Loucy (cell line): ENCODE measurements at regions not wholly inside any gene's neighbourhood (a gene's known extent, or its start where the extent isn't known, plus 50 kb on each side); places are given as distances from the start of the nearest gene placed in this dataset.
A peak's percentile ranks its signal among the peaks of the same experiment; 100 is the strongest.

ENCODE experiments used
- H2AFZ ChIP-seq: fragments of 200-600 bp; sonication (generic); 2 replicates; pipeline ENCODE4 v1.6.0; 2016; ENCODE audit warnings: antibody characterized with exemption, mild to moderate bottlenecking, low read length, moderate library complexity
- H3F3A ChIP-seq: fragments of 200-600 bp; 2 replicates; pipeline ENCODE4 v1.6.0; 2016; ENCODE audit warnings: antibody characterized with exemption, low read depth, mild to moderate bottlenecking
- H3K27me3 ChIP-seq: fragments of 200-600 bp; sonication (generic); 2 replicates; pipeline ENCODE4 v1.6.1; 2014; ENCODE audit warnings: low read length, mild to moderate bottlenecking; ENCODE audit not compliant: insufficient read depth, poor library complexity, severe bottlenecking
- H3K36me3 ChIP-seq: fragments of 200-600 bp; sonication (generic); 2 replicates; pipeline ENCODE4 v1.6.1; 2016; ENCODE audit warnings: low read length; ENCODE audit not compliant: insufficient read depth
- H3K4me1 ChIP-seq: fragments of 200-600 bp; sonication (generic); 2 replicates; pipeline ENCODE4 v1.5.1; 2014; ENCODE audit warnings: low read length, mild to moderate bottlenecking; ENCODE audit not compliant: insufficient read depth, poor library complexity, severe bottlenecking
- H3K4me2 ChIP-seq: fragments of 200-600 bp; sonication (generic); 2 replicates; pipeline ENCODE4 v1.6.0; 2014; ENCODE audit warnings: antibody characterized with exemption, low read length, low read depth, mild to moderate bottlenecking; ENCODE audit not compliant: poor library complexity, severe bottlenecking
- H3K4me3 ChIP-seq: fragments of 200-600 bp; sonication (generic); 2 replicates; pipeline ENCODE4 v1.5.1; 2014; ENCODE audit warnings: low read length, mild to moderate bottlenecking, mixed read lengths; ENCODE audit not compliant: poor library complexity, severe bottlenecking
- H3K79me2 ChIP-seq: fragments of 200-600 bp; sonication (generic); 2 replicates; pipeline ENCODE4 v1.6.1; 2014; ENCODE audit warnings: low read length; ENCODE audit not compliant: insufficient read depth
- H3K9ac ChIP-seq: fragments of 200-600 bp; sonication (generic); 2 replicates; pipeline ENCODE4 v1.6.0; 2014; ENCODE audit warnings: mild to moderate bottlenecking, low read depth, low read length, moderate library complexity; ENCODE audit not compliant: poor library complexity, severe bottlenecking
- H3K9me2 ChIP-seq: fragments of 200-600 bp; sonication (generic); replicated peaks from 2 replicates; pipeline ENCODE4 v1.6.1; 2016; ENCODE audit warnings: low read depth, low read length, mixed read lengths
- H3K9me3 ChIP-seq: fragments of 200-600 bp; sonication (generic); 2 replicates; pipeline ENCODE4 v1.6.1; 2014; ENCODE audit warnings: mild to moderate bottlenecking, antibody characterized with exemption, low read length, low read depth; ENCODE audit not compliant: insufficient read depth
- H4K20me1 ChIP-seq: fragments of 200-600 bp; sonication (generic); 2 replicates; pipeline ENCODE4 v1.6.0; 2014; ENCODE audit warnings: antibody characterized with exemption, low read length, mild to moderate bottlenecking; ENCODE audit not compliant: insufficient read depth, poor library complexity, severe bottlenecking
- EZH2phosphoT487 ChIP-seq: fragments of 200-600 bp; IDR thresholded peaks from 2 replicates; pipeline ENCODE4 v1.6.1; 2018; ENCODE audit warnings: antibody characterized with exemption, mild to moderate bottlenecking, moderate library complexity, borderline replicate concordance
- TF ChIP-seq, protein P1 (sequence below): fragments of 200-600 bp; sonication (generic); conservative IDR thresholded peaks from 2 replicates; pipeline ENCODE4 v1.5.1; 2014; ENCODE audit warnings: mild to moderate bottlenecking, antibody characterized with exemption, low read length

DNA sequence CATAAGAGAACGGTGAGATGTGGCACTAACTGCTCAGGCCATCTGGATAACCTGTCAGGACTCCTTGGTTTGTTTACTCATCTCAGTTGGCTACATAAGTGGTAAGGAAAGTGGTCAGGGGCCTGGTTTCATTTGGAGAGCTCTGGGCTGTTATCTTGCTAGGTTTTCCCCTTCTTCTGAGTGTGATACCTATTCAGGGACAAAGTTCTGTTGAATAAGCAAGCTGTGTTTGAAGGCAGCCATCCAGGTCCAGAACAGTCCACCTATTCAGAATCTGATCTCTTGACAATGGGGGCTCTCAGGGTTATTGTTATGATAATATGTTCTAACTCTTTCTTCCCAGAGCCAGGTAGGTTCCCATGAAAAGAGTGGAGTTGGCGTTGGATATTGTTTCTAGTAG lies 194.9 kb downstream of the PAH start:
- H4K20me1 ChIP-seq: no peaks in the 10 kb centered on the region
- no peaks in the 10 kb centered on the region for H3K79me2 ChIP-seq
- H3K9me3 ChIP-seq: no peaks in the 10 kb centered on the region
- no peak overlapping the region for H3K9ac ChIP-seq
- no peak overlapping the region for H2AFZ ChIP-seq
- H3K4me2 ChIP-seq: no peak overlapping the region
- H3K27me3 ChIP-seq: no peaks in the 10 kb centered on the region
- H3K4me3 ChIP-seq: no peak overlapping the region
- no peaks in the 10 kb centered on the region for H3K4me1 ChIP-seq
- no peaks in the 10 kb centered on the region for H3F3A ChIP-seq
- H3K9me2 ChIP-seq: no peaks in the 10 kb centered on the region
- TF ChIP-seq, protein P1, sequence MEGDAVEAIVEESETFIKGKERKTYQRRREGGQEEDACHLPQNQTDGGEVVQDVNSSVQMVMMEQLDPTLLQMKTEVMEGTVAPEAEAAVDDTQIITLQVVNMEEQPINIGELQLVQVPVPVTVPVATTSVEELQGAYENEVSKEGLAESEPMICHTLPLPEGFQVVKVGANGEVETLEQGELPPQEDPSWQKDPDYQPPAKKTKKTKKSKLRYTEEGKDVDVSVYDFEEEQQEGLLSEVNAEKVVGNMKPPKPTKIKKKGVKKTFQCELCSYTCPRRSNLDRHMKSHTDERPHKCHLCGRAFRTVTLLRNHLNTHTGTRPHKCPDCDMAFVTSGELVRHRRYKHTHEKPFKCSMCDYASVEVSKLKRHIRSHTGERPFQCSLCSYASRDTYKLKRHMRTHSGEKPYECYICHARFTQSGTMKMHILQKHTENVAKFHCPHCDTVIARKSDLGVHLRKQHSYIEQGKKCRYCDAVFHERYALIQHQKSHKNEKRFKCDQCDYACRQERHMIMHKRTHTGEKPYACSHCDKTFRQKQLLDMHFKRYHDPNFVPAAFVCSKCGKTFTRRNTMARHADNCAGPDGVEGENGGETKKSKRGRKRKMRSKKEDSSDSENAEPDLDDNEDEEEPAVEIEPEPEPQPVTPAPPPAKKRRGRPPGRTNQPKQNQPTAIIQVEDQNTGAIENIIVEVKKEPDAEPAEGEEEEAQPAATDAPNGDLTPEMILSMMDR: no peak
- TF ChIP-seq EZH2phosphoT487: no peak
- no peaks in the 10 kb centered on the region for H3K36me3 ChIP-seq

- no peak for TF ChIP-seq EZH2phosphoT487
- Histone ChIP-seq H3F3A (no peaks in the 10 kb centered on the region), H3K4me1 (no peaks in the 10 kb centered on the region), H3K27me3 (no peaks in the 10 kb centered on the region), H3K36me3 (no peaks in the 10 kb centered on the region), H3K4me2 (no peak overlapping the region), H3K79me2 (no peaks in the 10 kb centered on the region), H4K20me1 (no peaks in the 10 kb centered on the region), H3K9me3 (no peaks in the 10 kb centered on the region), H3K4me3 (no peak overlapping the region), H2AFZ (no peak overlapping the region), H3K9me2 (no peaks in the 10 kb centered on the region), H3K9ac (no peak overlapping the region)
These were observed 208.9 kb downstream of the PAH start for GRCh38 chr12:102708108-102708507.

GRCh38 chr12:102702447-102703114 lies 214.5 kb downstream of the PAH start:
- H3K36me3 ChIP-seq: no peaks in the 10 kb centered on the region
- no peaks in the 10 kb centered on the region for H3K9me2 ChIP-seq
- no peak overlapping the region for H3K4me3 ChIP-seq
- H3F3A ChIP-seq: no peaks in the 10 kb centered on the region
- H3K9me3 ChIP-seq: no peaks in the 10 kb centered on the region
- H3K4me2 ChIP-seq: no peak overlapping the region
- no peaks in the 10 kb centered on the region for H3K27me3 ChIP-seq
- H3K79me2 ChIP-seq: no peaks in the 10 kb centered on the region
- H2AFZ ChIP-seq: no peak overlapping the region
- H3K9ac ChIP-seq: no peak overlapping the region
- no peaks in the 10 kb centered on the region for H3K4me1 ChIP-seq
- TF ChIP-seq EZH2phosphoT487: no peak
- TF ChIP-seq, protein P1: peak; percentile 80
- no peaks in the 10 kb centered on the region for H4K20me1 ChIP-seq

GRCh38 chr12:102696045-102696444 lies 215.7 kb upstream of the IGF1 start:
- no peaks in the 10 kb centered on the region for H3F3A ChIP-seq
- H3K4me3 ChIP-seq: no peak overlapping the region
- H3K9me2 ChIP-seq: no peaks in the 10 kb centered on the region
- no peaks in the 10 kb centered on the region for H3K79me2 ChIP-seq
- H3K27me3 ChIP-seq: no peaks in the 10 kb centered on the region
- H3K9me3 ChIP-seq: no peaks in the 10 kb centered on the region
- TF ChIP-seq, protein P1: no peak
- TF ChIP-seq EZH2phosphoT487: no peak
- H3K9ac ChIP-seq: no peak overlapping the region
- no peak overlapping the region for H2AFZ ChIP-seq
- H3K36me3 ChIP-seq: no peaks in the 10 kb centered on the region
- H4K20me1 ChIP-seq: no peaks in the 10 kb centered on the region
- no peak overlapping the region for H3K4me2 ChIP-seq
- H3K4me1 ChIP-seq: no peaks in the 10 kb centered on the region
